BJ (cell line): ENCODE measurements at regions not wholly inside any gene's neighbourhood (a gene's known extent, or its start where the extent isn't known, plus 50 kb on each side); places are given as distances from the start of the nearest gene placed in this dataset.

ENCODE experiments used
- CTCF ChIA-PET: fragments of 350-600 bp; formaldehyde crosslinking; extraction: SDS; loops from one replicate; lab custom pipeline; 2021; ENCODE audit warnings: antibody characterized with exemption, inconsistent platforms; lab: Yijun Ruan, JAX
- POLR2A ChIA-PET: fragments of 300-600 bp; sonication (Branson Sonifier 250); formaldehyde crosslinking; extraction: SDS; loops from one replicate; lab custom pipeline; 2021; ENCODE audit warnings: antibody characterized with exemption; lab: Charles Lee
- DNase-seq: peaks from one replicate; pipeline ENCODE4 v3.0.0-alpha.2; 2011; ENCODE audit warnings: low read depth
- H3K27me3 ChIP-seq: 2 replicates; pipeline ENCODE4 v1.6.0; 2011; ENCODE audit warnings: low read length; ENCODE audit not compliant: control insufficient read depth, insufficient read depth
- H3K36me3 ChIP-seq: 2 replicates; pipeline ENCODE4 v1.5.1; 2011; ENCODE audit warnings: low read length; ENCODE audit not compliant: control insufficient read depth, insufficient read depth
- H3K4me3 ChIP-seq: 2 replicates; pipeline ENCODE4 v1.5.1; 2011; ENCODE audit warnings: low read depth, mild to moderate bottlenecking, control low read depth, low read length
- TF ChIP-seq, protein P1 (sequence below): IDR thresholded peaks from 2 replicates; pipeline ENCODE4 v1.5.1; 2011; ENCODE audit warnings: low read depth, mild to moderate bottlenecking, control low read depth, inconsistent platforms, low read length, moderate library complexity; ENCODE audit not compliant: insufficient read depth

DNA sequence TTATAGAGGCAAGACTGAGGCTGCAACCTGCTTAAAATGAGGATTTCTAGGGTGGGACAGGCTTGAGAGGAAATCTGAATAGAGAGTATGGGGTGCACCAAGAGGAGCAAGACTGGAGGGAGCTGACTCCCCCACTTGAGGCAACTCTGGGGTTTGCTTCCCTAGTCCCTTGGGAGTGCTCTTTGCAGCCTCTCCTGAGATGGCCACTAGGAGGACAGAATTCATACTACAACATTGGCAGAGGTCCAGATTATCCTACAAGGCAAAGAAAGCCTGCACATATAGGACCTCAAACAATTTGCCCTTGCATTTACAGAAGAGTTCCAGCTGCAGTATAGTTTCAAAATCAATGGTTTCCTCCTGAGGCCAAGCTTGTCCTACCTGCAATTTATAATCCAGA lies 830.9 kb downstream of the TECRL start:
- Histone ChIP-seq H3K36me3 (no peaks in the 10 kb centered on the region), H3K4me3 (no peak overlapping the region), H3K27me3 (no peaks in the 10 kb centered on the region)
- no peak for DNase-seq
- POLR2A ChIA-PET, result no interaction called here
- CTCF ChIA-PET, result no interaction called here
- TF ChIP-seq, protein P1, sequence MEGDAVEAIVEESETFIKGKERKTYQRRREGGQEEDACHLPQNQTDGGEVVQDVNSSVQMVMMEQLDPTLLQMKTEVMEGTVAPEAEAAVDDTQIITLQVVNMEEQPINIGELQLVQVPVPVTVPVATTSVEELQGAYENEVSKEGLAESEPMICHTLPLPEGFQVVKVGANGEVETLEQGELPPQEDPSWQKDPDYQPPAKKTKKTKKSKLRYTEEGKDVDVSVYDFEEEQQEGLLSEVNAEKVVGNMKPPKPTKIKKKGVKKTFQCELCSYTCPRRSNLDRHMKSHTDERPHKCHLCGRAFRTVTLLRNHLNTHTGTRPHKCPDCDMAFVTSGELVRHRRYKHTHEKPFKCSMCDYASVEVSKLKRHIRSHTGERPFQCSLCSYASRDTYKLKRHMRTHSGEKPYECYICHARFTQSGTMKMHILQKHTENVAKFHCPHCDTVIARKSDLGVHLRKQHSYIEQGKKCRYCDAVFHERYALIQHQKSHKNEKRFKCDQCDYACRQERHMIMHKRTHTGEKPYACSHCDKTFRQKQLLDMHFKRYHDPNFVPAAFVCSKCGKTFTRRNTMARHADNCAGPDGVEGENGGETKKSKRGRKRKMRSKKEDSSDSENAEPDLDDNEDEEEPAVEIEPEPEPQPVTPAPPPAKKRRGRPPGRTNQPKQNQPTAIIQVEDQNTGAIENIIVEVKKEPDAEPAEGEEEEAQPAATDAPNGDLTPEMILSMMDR, result no peak

DNA sequence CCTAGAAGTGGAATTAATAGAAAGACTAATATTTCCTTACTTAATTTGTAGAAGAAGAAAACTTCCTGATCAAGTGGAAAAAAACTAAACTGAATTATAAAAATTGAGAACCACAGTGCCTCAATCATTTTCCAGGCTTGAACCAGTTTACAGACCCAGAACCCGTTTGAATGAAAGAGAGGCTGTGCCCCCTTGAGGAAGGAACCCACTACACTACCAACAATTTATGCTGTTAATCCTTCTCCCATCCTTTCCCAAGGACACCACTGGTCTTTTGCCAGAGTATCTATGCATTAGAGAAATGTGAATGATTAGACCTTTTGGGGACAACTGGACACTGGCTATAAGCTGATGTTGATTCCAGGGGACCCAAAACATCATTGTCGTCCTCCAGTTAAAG lies 842.6 kb downstream of the TECRL start:
- CTCF ChIA-PET, result no interaction called here
- DNase-seq, result no peak
- TF ChIP-seq, protein P1, result no peak
- Histone ChIP-seq H3K4me3 (no peak overlapping the region), H3K36me3 (no peaks in the 10 kb centered on the region), H3K27me3 (no peaks in the 10 kb centered on the region)
- POLR2A ChIA-PET, result no interaction called here

DNA sequence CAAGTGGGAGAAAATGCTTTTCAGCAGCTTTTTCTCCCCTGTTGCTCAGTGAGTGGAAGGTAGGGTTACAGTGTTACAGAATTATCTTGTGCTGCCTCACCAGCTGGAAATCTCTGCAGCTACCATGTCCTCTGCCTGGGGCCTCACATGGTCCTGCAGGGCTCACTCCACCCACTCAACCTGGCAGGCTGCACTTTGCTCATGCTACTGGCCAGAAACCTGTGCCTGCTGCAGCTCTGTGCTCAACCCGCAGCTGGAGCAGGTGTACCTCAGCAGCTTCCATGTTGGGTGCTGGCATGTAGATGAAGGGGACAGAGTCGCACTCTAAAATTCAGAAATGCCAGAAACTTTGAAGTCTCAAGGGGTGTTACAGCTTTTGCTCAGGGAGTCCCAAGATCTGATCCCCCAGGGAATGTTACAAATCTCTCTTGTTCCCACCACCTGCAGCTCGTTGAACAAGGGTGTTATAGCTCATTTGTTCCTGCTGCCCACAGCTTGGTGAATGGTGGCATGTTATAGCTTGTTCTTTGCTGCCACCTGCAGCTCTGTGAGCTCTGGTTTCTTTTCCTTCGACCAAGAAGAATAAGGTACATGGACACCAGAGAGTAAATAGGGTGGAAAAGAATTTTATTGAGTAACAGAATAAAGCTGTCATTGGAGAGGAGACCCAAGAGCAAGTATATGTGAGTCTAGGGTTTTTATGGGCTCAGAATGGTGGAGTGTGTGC lies 845.8 kb downstream of the TECRL start:
- POLR2A ChIA-PET, result no interaction called here
- CTCF ChIA-PET, result interaction anchor here (1.3 kb wide), 1 partner anchor 12 kb away, joined by 3 read pairs; no protein-coding TSS in a partner anchor
- DNase-seq, result no peak

DNA sequence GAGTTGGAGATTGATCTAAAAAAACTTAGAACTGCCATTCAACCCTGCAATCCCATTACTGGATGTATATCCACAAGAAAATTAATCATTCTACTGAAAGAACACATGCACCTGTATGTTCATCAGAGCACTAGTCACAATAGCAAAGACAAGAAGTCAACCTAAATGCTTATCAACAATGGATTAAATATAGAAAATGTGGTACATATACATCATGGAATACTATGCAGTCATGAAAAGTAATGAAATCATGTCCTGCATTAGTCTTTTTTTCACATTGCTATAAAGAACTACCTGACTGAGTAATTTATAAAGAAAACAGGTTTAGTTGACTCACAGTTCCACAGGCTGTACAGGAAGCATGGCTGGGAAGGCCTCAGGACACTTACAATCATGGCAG lies 850.5 kb downstream of the TECRL start:
- ChIA-PET CTCF (no interaction called here), POLR2A (no interaction called here)
- H3K4me3 ChIP-seq, result no peak overlapping the region

More for the DNA sequence above, 845.8 kb downstream of the TECRL start:
- H3K36me3 ChIP-seq, result no peaks in the 10 kb centered on the region
- no peaks in the 10 kb centered on the region for H3K27me3 ChIP-seq
- TF ChIP-seq, protein P1, result no peak
- no peak overlapping the region for H3K4me3 ChIP-seq

DNA sequence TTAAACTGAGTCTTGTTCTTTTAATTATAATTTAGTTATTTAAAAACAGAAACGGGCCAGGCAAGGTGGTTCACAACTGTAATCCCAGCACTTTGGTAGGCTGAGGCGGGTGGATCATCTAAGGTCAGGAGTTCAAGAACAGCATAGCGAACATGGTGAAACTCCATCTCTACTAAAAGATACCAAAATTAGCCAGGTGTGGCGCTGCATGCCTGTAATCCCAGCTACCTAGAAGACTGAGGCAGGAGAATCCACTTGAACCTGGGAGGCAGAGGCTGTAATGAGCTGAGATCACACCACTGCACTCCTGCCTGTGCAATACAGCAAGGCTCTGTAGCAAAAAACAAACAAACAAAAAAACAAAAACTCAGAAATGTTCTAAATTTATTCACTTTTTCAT lies 852.9 kb downstream of the TECRL start:
- H3K36me3 ChIP-seq, result no peaks in the 10 kb centered on the region
- ChIA-PET CTCF (no interaction called here), POLR2A (no interaction called here)
- TF ChIP-seq, protein P1, result no peak
- no peaks in the 10 kb centered on the region for H3K27me3 ChIP-seq
- no peak overlapping the region for H3K4me3 ChIP-seq
- DNase-seq, result no peak

More for the DNA sequence above, 850.5 kb downstream of the TECRL start:
- DNase-seq, result no peak
- no peaks in the 10 kb centered on the region for H3K27me3 ChIP-seq
- H3K36me3 ChIP-seq, result no peaks in the 10 kb centered on the region
- TF ChIP-seq, protein P1, result no peak
